Central memory CD8-positive, alpha-beta T cell (primary cell): ENCODE measurements at regions not wholly inside any gene's neighbourhood (a gene's known extent, or its start where the extent isn't known, plus 50 kb on each side); places are given as distances from the start of the nearest gene placed in this dataset.

Experiments used
- ATAC-seq: fragments of 150-1000 bp; cut with Tn5 transposase; replicated peaks from 2 replicates; pipeline ENCODE4 v1.10.0; 2022; ENCODE audit warnings: mild to moderate bottlenecking, moderate FRiP score, moderate number of reproducible peaks; ENCODE audit not compliant: poor library complexity, severe bottlenecking; ENCODE audit errors: extremely low read depth
- DNase-seq, 2 donors: peaks; one replicate each; pipeline ENCODE4 v3.0.0; 2021; ENCODE audit warnings: low spot score in 2 of 2
- H3K27ac Mint-ChIP-seq: one replicate; pipeline ENCODE4 v1.8.0; 2022; ENCODE audit warnings: low read depth, mild to moderate bottlenecking, moderate library complexity, mixed read lengths
- H3K27me3 Mint-ChIP-seq: one replicate; pipeline ENCODE4 v1.8.0; 2022; ENCODE audit warnings: mixed read lengths
- H3K36me3 Mint-ChIP-seq: one replicate; pipeline ENCODE4 v1.8.0; 2022; ENCODE audit warnings: mild to moderate bottlenecking, moderate library complexity, mixed read lengths; ENCODE audit not compliant: insufficient read depth
- H3K4me1 Mint-ChIP-seq: one replicate; pipeline ENCODE4 v1.8.0; 2022; ENCODE audit warnings: mixed read lengths
- H3K4me3 Mint-ChIP-seq: one replicate; pipeline ENCODE4 v1.8.0; 2022; ENCODE audit warnings: mild to moderate bottlenecking, moderate library complexity, mixed read lengths
- H3K9me3 Mint-ChIP-seq: one replicate; pipeline ENCODE4 v1.8.0; 2022; ENCODE audit warnings: mixed read lengths

DNA sequence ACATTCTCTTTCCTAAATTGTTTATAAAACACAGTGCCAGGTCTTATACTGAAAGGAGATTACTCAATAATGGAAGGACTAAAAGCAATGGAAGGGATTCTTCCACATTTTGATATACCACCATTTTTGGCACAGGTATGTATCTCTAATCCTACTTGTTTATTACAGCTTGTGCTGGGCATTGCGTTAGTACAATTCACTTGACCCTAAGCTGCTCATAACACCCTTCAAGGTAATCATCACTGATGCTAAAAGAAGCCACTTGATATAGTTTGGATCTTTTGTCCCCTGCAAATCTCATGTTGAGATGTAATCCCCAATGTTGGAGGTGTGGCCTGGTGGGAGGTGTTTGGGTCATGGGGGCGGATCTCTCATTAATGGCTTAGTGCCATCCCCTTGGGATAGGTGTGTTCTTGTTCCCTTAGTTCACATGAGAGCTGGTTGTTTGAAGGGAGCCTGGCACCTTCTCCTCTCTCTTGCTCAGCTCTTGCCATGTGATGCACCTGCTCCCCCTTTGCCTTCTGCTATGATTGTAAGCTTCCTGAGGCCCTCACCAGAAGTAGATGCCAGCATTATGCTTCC lies 71.1 kb downstream of the NIBAN1 start:
- H3K27me3 Mint-ChIP-seq, result no peaks in the 10 kb centered on the region
- H3K4me3 Mint-ChIP-seq, result no peak overlapping the region
- DNase-seq, result no peak
- H3K4me1 Mint-ChIP-seq, result peaks cover 36% of the 10 kb centered on the region
- ATAC-seq, result no peak
- peaks cover 8% of the 10 kb centered on the region for H3K36me3 Mint-ChIP-seq
- no peaks in the 10 kb centered on the region for H3K9me3 Mint-ChIP-seq
- peak overlapping the region; percentile 31 for H3K27ac Mint-ChIP-seq

DNA sequence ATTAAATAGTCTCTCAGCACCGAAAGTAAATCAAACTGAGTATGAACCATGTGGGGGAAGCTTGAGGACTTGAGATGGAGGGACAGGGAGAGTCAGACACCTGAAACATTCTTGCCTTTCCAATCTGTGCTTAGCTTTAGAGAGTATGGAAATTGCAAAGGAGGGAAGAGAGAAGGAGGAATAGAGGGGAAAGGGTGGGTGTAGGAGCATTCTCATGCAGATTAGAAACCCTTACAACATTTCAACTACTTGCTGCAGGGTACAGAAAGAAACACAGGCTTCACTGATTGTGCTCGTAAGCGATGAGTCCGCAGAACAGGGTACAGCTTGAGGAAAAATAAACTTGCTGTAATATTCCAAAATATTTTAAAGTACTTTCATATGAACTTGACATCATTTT lies 73.8 kb downstream of the NIBAN1 start:
- no peak overlapping the region for H3K27ac Mint-ChIP-seq
- DNase-seq, result no peak
- no peak for ATAC-seq
- H3K27me3 Mint-ChIP-seq, result no peaks in the 10 kb centered on the region
- H3K4me1 Mint-ChIP-seq, result peaks cover 52% of the 10 kb centered on the region
- no peak overlapping the region for H3K4me3 Mint-ChIP-seq
- no peaks in the 10 kb centered on the region for H3K9me3 Mint-ChIP-seq
- peaks cover 14% of the 10 kb centered on the region for H3K36me3 Mint-ChIP-seq

DNA sequence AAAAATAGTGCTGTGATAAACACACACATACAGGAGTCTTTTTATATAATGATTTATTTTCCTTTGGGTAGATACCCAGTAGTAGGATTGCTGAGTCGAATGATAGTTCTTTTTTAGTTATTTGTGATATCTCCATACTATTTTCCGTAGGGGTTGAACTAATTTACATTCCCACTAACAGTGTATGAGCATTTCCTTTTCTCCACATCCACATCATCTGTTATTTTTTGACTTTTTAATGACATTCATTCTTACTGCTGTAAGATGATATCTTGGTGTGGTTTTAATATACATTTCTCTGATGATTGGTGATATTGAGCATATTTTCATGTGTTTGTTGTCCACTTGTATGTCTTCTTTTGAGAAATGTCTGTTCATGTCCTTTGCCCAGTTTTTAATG lies 78.3 kb downstream of the NIBAN1 start:
- peaks cover 20% of the 10 kb centered on the region for H3K36me3 Mint-ChIP-seq
- H3K9me3 Mint-ChIP-seq, result no peaks in the 10 kb centered on the region
- no peaks in the 10 kb centered on the region for H3K27me3 Mint-ChIP-seq
- DNase-seq (no peak), ATAC-seq (no peak)
- peak overlapping the region; percentile 79 for H3K27ac Mint-ChIP-seq
- H3K4me3 Mint-ChIP-seq, result no peak overlapping the region
- H3K4me1 Mint-ChIP-seq, result peaks cover 62% of the 10 kb centered on the region

- Mint-ChIP-seq H3K4me3 (no peak overlapping the region), H3K4me1 (peaks cover 70% of the 10 kb centered on the region), H3K9me3 (no peaks in the 10 kb centered on the region), H3K27ac (peak overlapping the region; percentile 99), H3K36me3 (peaks cover 28% of the 10 kb centered on the region), H3K27me3 (no peaks in the 10 kb centered on the region)
- no peak for DNase-seq
- ATAC-seq, result no peak
Measured at GRCh38 chr1:184895086-184895485, 79.2 kb downstream of the NIBAN1 start.

GRCh38 chr1:184893695-184894094 lies 80.6 kb downstream of the NIBAN1 start:
- ATAC-seq (no peak), DNase-seq (no peak)
- H3K4me1 Mint-ChIP-seq, result peaks cover 76% of the 10 kb centered on the region
- H3K4me3 Mint-ChIP-seq, result no peak overlapping the region
- peaks cover 25% of the 10 kb centered on the region for H3K36me3 Mint-ChIP-seq
- no peaks in the 10 kb centered on the region for H3K9me3 Mint-ChIP-seq
- H3K27me3 Mint-ChIP-seq, result no peaks in the 10 kb centered on the region
- H3K27ac Mint-ChIP-seq, result peak overlapping the region; percentile 99

- no peaks in the 10 kb centered on the region for H3K27me3 Mint-ChIP-seq
- ATAC-seq (peak; percentile 15), DNase-seq (no peak)
- H3K36me3 Mint-ChIP-seq, result peaks cover 22% of the 10 kb centered on the region
- peaks cover 76% of the 10 kb centered on the region for H3K4me1 Mint-ChIP-seq
- H3K27ac Mint-ChIP-seq, result peak overlapping the region; percentile 99
- peak overlapping the region; percentile 58 for H3K4me3 Mint-ChIP-seq
- no peaks in the 10 kb centered on the region for H3K9me3 Mint-ChIP-seq
Measured at GRCh38 chr1:184892116-184892515, 82.2 kb downstream of the NIBAN1 start.

DNA sequence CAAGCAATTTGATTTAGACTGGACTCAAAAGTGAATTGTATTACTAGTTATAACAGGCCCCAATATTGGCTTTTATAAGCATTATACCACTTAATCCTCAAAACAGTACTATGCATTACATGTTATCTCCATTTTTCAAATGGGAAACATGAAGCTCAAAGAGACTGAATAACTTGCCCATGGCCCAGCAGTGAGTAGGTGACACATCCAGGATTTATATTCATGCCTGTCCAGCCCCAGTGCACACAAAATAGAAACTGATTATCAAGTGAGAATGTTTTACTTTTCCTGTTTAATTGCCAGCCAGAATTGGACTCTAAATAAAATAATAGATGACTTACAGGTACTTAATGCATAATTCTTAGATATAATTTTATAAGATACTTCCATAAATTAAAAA lies 82.9 kb downstream of the NIBAN1 start:
- H3K27ac Mint-ChIP-seq, result peak overlapping the region; percentile 99
- no peaks in the 10 kb centered on the region for H3K9me3 Mint-ChIP-seq
- H3K4me3 Mint-ChIP-seq, result peak overlapping the region; percentile 82
- peaks cover 23% of the 10 kb centered on the region for H3K36me3 Mint-ChIP-seq
- ATAC-seq, result no peak
- no peak for DNase-seq
- no peaks in the 10 kb centered on the region for H3K27me3 Mint-ChIP-seq
- peaks cover 71% of the 10 kb centered on the region for H3K4me1 Mint-ChIP-seq

- Mint-ChIP-seq H3K9me3 (no peaks in the 10 kb centered on the region), H3K27me3 (no peaks in the 10 kb centered on the region), H3K36me3 (peaks cover 25% of the 10 kb centered on the region), H3K4me1 (peaks cover 71% of the 10 kb centered on the region), H3K4me3 (peak overlapping the region; percentile 82), H3K27ac (peak overlapping the region; percentile 99)
- ATAC-seq (peak; percentile 89), DNase-seq (peak; percentile 41 to 78)
Measured at GRCh38 chr1:184890539-184890973, 83.8 kb downstream of the NIBAN1 start.

GRCh38 chr1:184889902-184890301 lies 84.4 kb downstream of the NIBAN1 start:
- Mint-ChIP-seq H3K9me3 (no peaks in the 10 kb centered on the region), H3K4me1 (peaks cover 73% of the 10 kb centered on the region), H3K36me3 (peaks cover 26% of the 10 kb centered on the region), H3K4me3 (peak overlapping the region; percentile 82), H3K27me3 (no peaks in the 10 kb centered on the region), H3K27ac (peak overlapping the region; percentile 99)
- ATAC-seq (no peak), DNase-seq (no peak)

DNA sequence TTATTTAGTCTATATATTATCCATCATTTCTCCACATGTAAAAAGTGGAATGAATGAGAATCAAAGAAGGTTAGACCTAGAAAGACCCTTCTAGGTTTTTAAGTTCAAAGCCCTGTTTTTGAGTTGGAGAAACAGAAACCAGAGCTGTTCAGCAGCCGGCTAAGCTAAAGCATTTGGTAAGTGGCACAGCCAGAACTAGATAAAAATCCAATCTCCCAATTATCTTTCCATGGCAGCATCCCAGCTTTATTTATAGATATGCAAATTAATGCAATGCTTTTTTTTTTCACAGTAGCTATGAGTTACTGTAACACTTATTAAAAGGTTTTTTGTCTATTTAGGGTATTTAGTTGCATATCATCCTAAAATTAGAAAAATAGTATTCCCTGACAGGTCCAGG lies 85.1 kb downstream of the NIBAN1 start:
- Mint-ChIP-seq H3K27me3 (no peaks in the 10 kb centered on the region), H3K36me3 (peaks cover 29% of the 10 kb centered on the region), H3K27ac (peak overlapping the region; percentile 99), H3K9me3 (no peaks in the 10 kb centered on the region), H3K4me1 (peaks cover 67% of the 10 kb centered on the region), H3K4me3 (no peak overlapping the region)
- ATAC-seq (no peak), DNase-seq (no peak)

DNA sequence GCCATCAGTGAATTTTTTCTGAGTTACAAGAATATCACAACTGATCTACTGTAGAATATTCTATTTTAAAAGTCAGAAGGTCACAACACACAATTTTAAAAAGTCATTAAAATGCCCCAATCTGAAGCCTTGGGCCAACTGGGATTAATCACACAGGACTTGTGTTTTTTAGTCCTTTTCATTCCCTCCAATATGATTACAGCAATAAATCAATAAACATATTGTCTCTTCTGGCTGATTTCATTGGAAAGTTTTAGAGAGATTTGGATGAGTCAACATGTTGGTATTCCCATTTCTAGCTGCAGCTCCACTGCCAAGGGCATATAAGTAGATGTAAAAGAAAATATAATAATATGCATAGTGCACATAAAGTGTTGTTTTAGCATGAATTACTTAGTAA lies 85.8 kb downstream of the NIBAN1 start:
- no peak for ATAC-seq
- no peak for DNase-seq
- Mint-ChIP-seq H3K27ac (peak overlapping the region; percentile 76), H3K27me3 (no peaks in the 10 kb centered on the region), H3K36me3 (peaks cover 31% of the 10 kb centered on the region), H3K4me3 (no peak overlapping the region), H3K9me3 (no peaks in the 10 kb centered on the region), H3K4me1 (peaks cover 65% of the 10 kb centered on the region)

- DNase-seq (no peak), ATAC-seq (peak; percentile 39)
- Mint-ChIP-seq H3K9me3 (no peaks in the 10 kb centered on the region), H3K4me3 (no peak overlapping the region), H3K4me1 (peaks cover 67% of the 10 kb centered on the region), H3K27ac (peak overlapping the region; percentile 77), H3K27me3 (no peaks in the 10 kb centered on the region), H3K36me3 (peaks cover 23% of the 10 kb centered on the region)
Measured at GRCh38 chr1:184882957-184883815, 91.1 kb downstream of the NIBAN1 start.
